MM.1S (cell line): ENCODE measurements at regions not wholly inside any gene's neighbourhood (a gene's known extent, or its start where the extent isn't known, plus 50 kb on each side); places are given as distances from the start of the nearest gene placed in this dataset.

Source experiments
- EZH2 ChIP-seq: fragments of 300-600 bp; sonication (generic); optimal IDR thresholded peaks from 2 replicates; pipeline ENCODE3; 2017; ENCODE audit warnings: low read depth, mild to moderate bottlenecking, antibody characterized with exemption, low read length, mixed read lengths
- EZH2phosphoT487 ChIP-seq: fragments of 300-600 bp; sonication (generic); IDR thresholded peaks from 2 replicates; pipeline ENCODE4 v1.6.1; 2018; ENCODE audit warnings: antibody characterized with exemption, low read length
- TF ChIP-seq, protein P1 (sequence below): fragments of 300-600 bp; sonication (generic); IDR thresholded peaks from 2 replicates; pipeline ENCODE4 v1.5.1; 2016; ENCODE audit warnings: antibody characterized with exemption, low read length, mixed read lengths

DNA sequence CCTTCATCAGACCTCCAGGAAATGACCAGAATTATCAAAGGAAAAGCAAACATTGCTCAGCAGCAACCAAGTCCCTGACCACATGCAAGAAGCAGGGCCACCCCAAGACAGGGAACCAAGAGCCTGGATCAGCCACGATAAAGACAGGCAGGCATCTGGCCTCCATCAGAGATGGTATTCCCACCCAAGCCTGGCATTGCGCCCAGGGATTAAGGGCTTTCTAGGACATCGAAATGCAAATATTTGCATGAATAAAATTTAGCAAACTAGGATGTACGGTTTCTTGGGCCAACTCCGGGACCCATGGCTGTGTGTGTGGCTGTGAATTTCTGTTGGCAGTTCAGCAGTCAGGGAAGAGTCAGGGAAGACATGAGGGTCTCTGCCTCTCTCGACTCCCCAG is 241.4 kb upstream of the DYNLRB2 start:
- TF ChIP-seq, protein P1, sequence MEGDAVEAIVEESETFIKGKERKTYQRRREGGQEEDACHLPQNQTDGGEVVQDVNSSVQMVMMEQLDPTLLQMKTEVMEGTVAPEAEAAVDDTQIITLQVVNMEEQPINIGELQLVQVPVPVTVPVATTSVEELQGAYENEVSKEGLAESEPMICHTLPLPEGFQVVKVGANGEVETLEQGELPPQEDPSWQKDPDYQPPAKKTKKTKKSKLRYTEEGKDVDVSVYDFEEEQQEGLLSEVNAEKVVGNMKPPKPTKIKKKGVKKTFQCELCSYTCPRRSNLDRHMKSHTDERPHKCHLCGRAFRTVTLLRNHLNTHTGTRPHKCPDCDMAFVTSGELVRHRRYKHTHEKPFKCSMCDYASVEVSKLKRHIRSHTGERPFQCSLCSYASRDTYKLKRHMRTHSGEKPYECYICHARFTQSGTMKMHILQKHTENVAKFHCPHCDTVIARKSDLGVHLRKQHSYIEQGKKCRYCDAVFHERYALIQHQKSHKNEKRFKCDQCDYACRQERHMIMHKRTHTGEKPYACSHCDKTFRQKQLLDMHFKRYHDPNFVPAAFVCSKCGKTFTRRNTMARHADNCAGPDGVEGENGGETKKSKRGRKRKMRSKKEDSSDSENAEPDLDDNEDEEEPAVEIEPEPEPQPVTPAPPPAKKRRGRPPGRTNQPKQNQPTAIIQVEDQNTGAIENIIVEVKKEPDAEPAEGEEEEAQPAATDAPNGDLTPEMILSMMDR, result no peak
- no peak for TF ChIP-seq EZH2
- TF ChIP-seq EZH2phosphoT487, result no peak
